H1 (cell line): ENCODE measurements at regions not wholly inside any gene's neighbourhood (a gene's known extent, or its start where the extent isn't known, plus 50 kb on each side); places are given as distances from the start of the nearest gene placed in this dataset.

Source experiments
- CTCF ChIA-PET: fragments of 300-600 bp; sonication (Branson Sonifier 250); formaldehyde crosslinking; loops from one replicate; lab custom pipeline; 2021; ENCODE audit not compliant: partially characterized antibody; lab: Charles Lee
- POLR2A ChIA-PET: fragments of 300-600 bp; sonication (Branson Sonifier 250); formaldehyde crosslinking; loops from one replicate; lab custom pipeline; 2021; ENCODE audit warnings: inconsistent platforms; ENCODE audit not compliant: partially characterized antibody; lab: Charles Lee
- DNase-seq, 2 experiments: peaks; one replicate each; pipeline versions ENCODE4 v3.0.0 to v3.0.0-alpha.2; 2010 to 2022; ENCODE audit warnings: low spot score in 2 of 2, low read depth in 1 of 2, mixed read lengths in 1 of 2
- FAIRE-seq: peaks from 2 replicates; lab custom pipeline; 2011; peaks lifted over from hg19 to GRCh38; lab: Jason Lieb, UNC
- H2AFZ ChIP-seq: 2 replicates; pipeline ENCODE4 v1.8.1; 2012; ENCODE audit warnings: low read length, inconsistent platforms
- H2AK5ac ChIP-seq: 2 replicates; pipeline ENCODE4 v1.6.1; 2013; ENCODE audit warnings: low read depth, low read length
- H2BK120ac ChIP-seq: replicated peaks from 2 replicates; pipeline ENCODE3; 2013; ENCODE audit warnings: low read depth, low read length, inconsistent platforms
- H2BK12ac ChIP-seq: 2 replicates; pipeline ENCODE4 v1.6.1; 2013; ENCODE audit warnings: low read depth, low read length
- H2BK15ac ChIP-seq: 2 replicates; pipeline ENCODE4 v1.6.1; 2013; ENCODE audit warnings: low read length
- H2BK20ac ChIP-seq: 2 replicates; pipeline ENCODE4 v1.6.1; 2013; ENCODE audit warnings: low read length
- H2BK5ac ChIP-seq: 2 replicates; pipeline ENCODE4 v1.6.1; 2013; ENCODE audit warnings: low read depth, low read length
- H3K14ac ChIP-seq: 2 replicates; pipeline ENCODE4 v1.6.1; 2013; ENCODE audit warnings: inconsistent platforms; ENCODE audit not compliant: insufficient read length
- H3K18ac ChIP-seq: 2 replicates; pipeline ENCODE4 v1.6.1; 2013; ENCODE audit warnings: low read length; ENCODE audit errors: extremely low read depth
- H3K23ac ChIP-seq: 2 replicates; pipeline ENCODE4 v1.6.1; 2013; ENCODE audit warnings: inconsistent platforms; ENCODE audit not compliant: insufficient read length
- H3K23me2 ChIP-seq: 2 replicates; pipeline ENCODE4 v1.6.1; 2013; ENCODE audit warnings: low read depth, low read length
- H3K27ac ChIP-seq: 2 replicates; pipeline ENCODE4 v1.6.1; 2011; ENCODE audit warnings: low read depth, low read length, inconsistent platforms
- H3K27me3 ChIP-seq, 4 experiments: replicated peaks in 1 of 4; 1 replicate in 1 of 4; 2 replicates in 3 of 4; pipeline versions ENCODE4 v1.6.1 to v1.8.1; 2011 to 2013; ENCODE audit warnings: low read length in 3 of 4, mild to moderate bottlenecking in 3 of 4, inconsistent platforms in 2 of 4, mixed read lengths in 2 of 4, moderate library complexity in 1 of 4; ENCODE audit not compliant: control insufficient read depth in 3 of 4, insufficient read depth in 3 of 4; ENCODE audit errors: extremely low read depth in 1 of 4
- H3K36me3 ChIP-seq, 4 experiments: 2 replicates each; pipeline versions ENCODE4 v1.6.1 to v1.8.1; 2011 to 2013; ENCODE audit warnings: mild to moderate bottlenecking in 4 of 4, low read length in 3 of 4, moderate library complexity in 2 of 4, control low read depth in 1 of 4, inconsistent platforms in 1 of 4; ENCODE audit not compliant: insufficient read depth in 4 of 4, control insufficient read depth in 2 of 4
- H3K4ac ChIP-seq: replicated peaks from 2 replicates; pipeline ENCODE3; 2013; ENCODE audit warnings: low read length, low read depth, mixed read lengths, inconsistent platforms; ENCODE audit not compliant: insufficient read length
- H3K4me1 ChIP-seq, 4 experiments: replicated peaks in 1 of 4; 1 replicate in 1 of 4; 2 replicates in 3 of 4; pipeline versions ENCODE4 v1.6.1 to v1.8.1; 2011 to 2013; ENCODE audit warnings: low read length in 3 of 4, inconsistent platforms in 2 of 4, mixed read lengths in 1 of 4; ENCODE audit not compliant: insufficient read depth in 4 of 4, control insufficient read depth in 3 of 4
- H3K4me2 ChIP-seq, 2 experiments: 2 replicates each; pipeline versions ENCODE4 v1.6.1 to v1.8.1; 2011 to 2013; ENCODE audit warnings: low read depth in 2 of 2, low read length in 2 of 2, control low read depth in 1 of 2, inconsistent platforms in 1 of 2, mild to moderate bottlenecking in 1 of 2; ENCODE audit not compliant: insufficient read depth in 1 of 2
- H3K4me3 ChIP-seq, 4 experiments: fragments of 200-600, 300-600 bp in 1 of 4; sonication (generic), shearing (Covaris generic), sonication (Bioruptor Twin) in 1 of 4; 2 replicates each; pipeline versions ENCODE4 v1.5.1 to v1.8.1; 2011 to 2016; ENCODE audit warnings: low read length in 4 of 4, low read depth in 3 of 4, control low read depth in 2 of 4, inconsistent platforms in 2 of 4, mild to moderate bottlenecking in 2 of 4, mixed read lengths in 1 of 4, moderate library complexity in 1 of 4; ENCODE audit not compliant: insufficient read depth in 2 of 4; ENCODE audit errors: extremely low read depth in 1 of 4
- H3K56ac ChIP-seq: replicated peaks from 2 replicates; pipeline ENCODE3; 2013; ENCODE audit warnings: low read depth, mild to moderate bottlenecking, mixed read lengths, low read length, inconsistent platforms; ENCODE audit not compliant: insufficient read length
- H3K79me1 ChIP-seq: 2 replicates; pipeline ENCODE4 v1.6.1; 2013; ENCODE audit warnings: low read depth, low read length, control low read depth
- H3K79me2 ChIP-seq, 2 experiments: 2 replicates each; pipeline versions ENCODE4 v1.6.1 to v1.8.1; 2012 to 2013; ENCODE audit warnings: low read length in 2 of 2, mild to moderate bottlenecking in 2 of 2, inconsistent platforms in 1 of 2; ENCODE audit not compliant: insufficient read depth in 2 of 2, control insufficient read depth in 1 of 2
- H3K9ac ChIP-seq, 4 experiments: replicated peaks in 1 of 4; 1 replicate in 1 of 4; 2 replicates in 3 of 4; pipeline versions ENCODE4 v1.6.1 to v1.8.1; 2011 to 2013; ENCODE audit warnings: low read depth in 3 of 4, low read length in 3 of 4, control low read depth in 2 of 4, mild to moderate bottlenecking in 2 of 4, moderate library complexity in 2 of 4, inconsistent platforms in 1 of 4; ENCODE audit errors: extremely low read depth in 1 of 4
- H3K9me3 ChIP-seq, 2 experiments: 2 replicates each; pipeline versions ENCODE4 v1.6.1 to v1.8.1; 2012 to 2013; ENCODE audit warnings: mild to moderate bottlenecking in 2 of 2, moderate library complexity in 2 of 2, control low read depth in 1 of 2, inconsistent platforms in 1 of 2, low read depth in 1 of 2, low read length in 1 of 2, mixed read lengths in 1 of 2; ENCODE audit not compliant: insufficient read depth in 2 of 2
- H4K20me1 ChIP-seq, 2 experiments: replicated peaks in 1 of 2; 2 replicates each; pipeline versions ENCODE3 to v1.8.1; 2011 to 2013; ENCODE audit warnings: inconsistent platforms in 2 of 2, low read length in 2 of 2, mild to moderate bottlenecking in 1 of 2; ENCODE audit not compliant: insufficient read depth in 2 of 2, control insufficient read depth in 1 of 2
- H4K5ac ChIP-seq: 2 replicates; pipeline ENCODE4 v1.6.1; 2013; ENCODE audit warnings: low read length, low read depth, mixed read lengths, inconsistent platforms; ENCODE audit not compliant: insufficient read length
- H4K8ac ChIP-seq: 2 replicates; pipeline ENCODE4 v1.8.0; 2013; ENCODE audit warnings: mild to moderate bottlenecking, moderate library complexity, low read length, inconsistent platforms; ENCODE audit not compliant: insufficient read depth; ENCODE audit errors: extremely low read depth
- H4K91ac ChIP-seq: replicated peaks from 2 replicates; pipeline ENCODE3; 2013; ENCODE audit warnings: low read length, mixed read lengths, inconsistent platforms; ENCODE audit not compliant: insufficient read length
- CREB1 ChIP-seq: IDR thresholded peaks from 2 replicates; pipeline ENCODE4 v1.6.1; 2012; ENCODE audit warnings: inconsistent platforms
- CTBP2 ChIP-seq: IDR thresholded peaks from 2 replicates; pipeline ENCODE4 v1.7.0; 2011; ENCODE audit warnings: borderline replicate concordance, mild to moderate bottlenecking, moderate library complexity, mixed read lengths, low read length; ENCODE audit not compliant: insufficient read depth, insufficient read length
- JUN ChIP-seq: IDR thresholded peaks from 2 replicates; pipeline ENCODE4 v1.6.1; 2011; ENCODE audit warnings: low read depth, mild to moderate bottlenecking, improper control_type of control experiment, low read length
- KDM1A ChIP-seq: fragments of 200-600, 300-600 bp; sonication (generic); IDR thresholded peaks from 2 replicates; pipeline ENCODE4 v1.7.1; 2016; ENCODE audit warnings: mild to moderate bottlenecking, low read length, borderline replicate concordance
- MAFK ChIP-seq: IDR thresholded peaks from 2 replicates; pipeline ENCODE4 v1.6.1; 2012; ENCODE audit warnings: low read depth, mild to moderate bottlenecking, improper control_type of control experiment, low read length
- PHF8 ChIP-seq: fragments of 200-600 bp; sonication (generic); conservative IDR thresholded peaks from 2 replicates; pipeline ENCODE4 v1.7.1; 2012; ENCODE audit warnings: low read depth, mild to moderate bottlenecking, inconsistent platforms, low read length, moderate library complexity
- POLR2A ChIP-seq, 2 experiments: IDR thresholded peaks; 1 replicate in 1 of 2; 2 replicates in 1 of 2; pipeline ENCODE4 v1.6.1; 2011; ENCODE audit warnings: low read depth in 2 of 2, low read length in 2 of 2, mild to moderate bottlenecking in 2 of 2; ENCODE audit errors: control extremely low read depth in 1 of 2
- POLR2AphosphoS5 ChIP-seq: IDR thresholded peaks from 2 replicates; pipeline ENCODE4 v1.6.1; 2011; ENCODE audit warnings: low read depth, low read length
- SIX5 ChIP-seq: IDR thresholded peaks from 2 replicates; pipeline ENCODE4 v1.6.1; 2011; ENCODE audit warnings: mild to moderate bottlenecking, low read depth, low read length
- SP4 ChIP-seq: IDR thresholded peaks from 2 replicates; pipeline ENCODE4 v1.6.1; 2012; ENCODE audit warnings: low read length, inconsistent platforms
- YY1 ChIP-seq: IDR thresholded peaks from 2 replicates; pipeline ENCODE4 v1.6.1; 2011; ENCODE audit warnings: low read depth, mild to moderate bottlenecking, low read length
- WGBS, 2 experiments: shearing (Covaris generic) in 1 of 2; methylation state at CpG; one replicate each; pipeline versions ENCODE4 v1.1.6 to v1.1.7; 2013 to 2015; ENCODE audit warnings: low lambda C conversion rate in 2 of 2, mixed read lengths in 2 of 2, inconsistent platforms in 1 of 2, low coverage in 1 of 2, missing lambda C conversion rate in 1 of 2; ENCODE audit not compliant: insufficient replicate concordance in 2 of 2, insufficient coverage in 1 of 2, insufficient read length in 1 of 2; ENCODE audit errors: extremely low coverage in 1 of 2, missing lambda C conversion rate in 1 of 2; 5-methylcytosine and 5-hydroxymethylcytosine counted together

GRCh38 chr14:101098177-101098576 lies 194.7 kb upstream of the RTL1 start:
- Histone ChIP-seq H2BK5ac (no peak overlapping the region), H4K91ac (no peak overlapping the region), H3K9ac (no peak overlapping the region), H3K4me3 (no peak overlapping the region), H4K8ac (no peak overlapping the region), H3K14ac (no peak overlapping the region), H3K4me1 (no peaks in the 10 kb centered on the region; a peak in 1 of 7 replicates), H2AK5ac (no peak overlapping the region), H3K23ac (no peak overlapping the region), H3K18ac (no peak overlapping the region), H3K79me2 (no peaks in the 10 kb centered on the region), H3K9me3 (peaks cover 3 to 4% of the 10 kb centered on the region in 2 experiments; a peak in 2 of 4 replicates), H4K5ac (no peak overlapping the region), H2BK120ac (no peak overlapping the region), H3K27me3 (no peaks in the 10 kb centered on the region), H3K79me1 (no peaks in the 10 kb centered on the region), H3K4ac (no peak overlapping the region), H2BK12ac (no peak overlapping the region), H2AFZ (no peak overlapping the region), H2BK15ac (no peak overlapping the region), H3K36me3 (no peaks in the 10 kb centered on the region)
- no peak for DNase-seq
- ChIA-PET POLR2A (no interaction called here), CTCF (interaction anchor here (1.3 kb wide), 1 partner anchor 13 kb away, joined by 4 read pairs; no protein-coding TSS in a partner anchor)
- 88% methylated on average over 3 of the region's 3 CpGs; no CpG with 5 or more reads in 1 of the 2 experiments for WGBS, 2 experiments
- TF ChIP-seq SP4 (no peak), POLR2A (IDR thresholded peaks at IDR 0.05; ENCODE audit: control extremely low read depth in 1 of 2, low read depth in 2 of 2, low read length in 2 of 2) (no peak), KDM1A (no peak), CTBP2 (no peak), CREB1 (no peak), POLR2AphosphoS5 (no peak), MAFK (no peak), JUN (no peak), SIX5 (no peak), PHF8 (no peak), YY1 (no peak)
- TF ChIP-seq, all 59 proteins: peak for 0
- H3K27ac ChIP-seq = no peak overlapping the region
- no peak for FAIRE-seq
- no peaks in the 10 kb centered on the region for H4K20me1 ChIP-seq
- no peak overlapping the region for H3K56ac ChIP-seq
- 0 out of 2 replicates have a peak, but pooled peaks cover 2% of the 10 kb centered on the region for H3K23me2 ChIP-seq
- no peak overlapping the region for H3K4me2 ChIP-seq
- H2BK20ac ChIP-seq = no peak overlapping the region
